Right hindlimb (tissue), 1 donor: ENCODE measurements at regions not wholly inside any gene's neighbourhood (a gene's known extent, or its start where the extent isn't known, plus 50 kb on each side); places are given as distances from the start of the nearest gene placed in this dataset.

Experiments used
- DNase-seq: peaks from one replicate; pipeline ENCODE4 v3.0.0-alpha.2; 2018

DNA sequence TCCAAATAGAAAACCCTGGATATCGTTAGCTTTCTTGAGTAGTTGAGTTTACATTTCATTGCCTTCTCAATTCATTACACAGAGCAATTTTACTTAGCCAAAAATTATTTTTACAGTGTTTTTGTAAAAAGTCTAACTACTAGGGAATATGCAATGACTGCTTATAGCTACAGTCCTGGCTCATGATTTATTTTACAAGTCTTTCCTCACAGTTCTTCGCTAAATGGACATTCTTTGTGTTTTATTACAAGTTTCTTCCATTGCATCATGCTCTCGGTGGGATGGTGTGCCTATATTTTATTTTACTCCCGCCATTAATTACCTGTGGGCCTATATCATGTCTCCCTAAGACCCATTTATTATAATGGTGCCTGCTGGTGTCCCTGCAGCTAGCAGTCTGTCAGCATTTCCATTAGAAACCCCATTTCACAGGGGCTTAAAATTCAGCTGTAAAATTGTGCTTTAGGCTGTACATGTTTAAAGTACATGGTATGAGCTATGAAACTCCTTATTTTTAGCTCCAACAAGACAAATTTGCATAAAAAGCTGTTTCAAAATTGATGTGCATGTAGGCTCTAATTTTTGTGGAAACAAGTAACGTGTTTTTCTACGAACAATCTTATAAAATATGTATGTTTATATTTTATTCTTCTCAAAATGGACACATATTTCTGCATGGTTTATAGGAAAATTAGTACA, 227.4 kb downstream of the SLC7A11 start:
- no peak for DNase-seq

DNA sequence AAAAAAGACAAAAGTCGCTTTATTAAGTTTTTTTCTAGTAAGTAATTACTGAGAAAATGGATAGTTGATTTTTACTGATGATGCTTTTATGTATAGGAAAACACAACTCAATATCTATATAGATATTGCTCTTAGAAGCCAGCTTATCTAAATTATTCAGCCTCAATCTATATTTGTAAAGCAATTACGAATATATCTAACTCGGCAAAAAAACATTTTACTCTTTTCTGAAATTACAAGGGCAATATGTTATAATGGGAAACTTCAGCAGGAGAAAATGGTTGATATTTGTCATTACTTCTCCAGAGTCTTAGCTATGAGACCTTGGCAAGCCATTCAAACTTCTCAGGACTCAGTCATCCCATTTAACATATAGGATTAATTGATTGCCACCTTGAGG, 228.5 kb downstream of the SLC7A11 start:
- no peak for DNase-seq

DNA sequence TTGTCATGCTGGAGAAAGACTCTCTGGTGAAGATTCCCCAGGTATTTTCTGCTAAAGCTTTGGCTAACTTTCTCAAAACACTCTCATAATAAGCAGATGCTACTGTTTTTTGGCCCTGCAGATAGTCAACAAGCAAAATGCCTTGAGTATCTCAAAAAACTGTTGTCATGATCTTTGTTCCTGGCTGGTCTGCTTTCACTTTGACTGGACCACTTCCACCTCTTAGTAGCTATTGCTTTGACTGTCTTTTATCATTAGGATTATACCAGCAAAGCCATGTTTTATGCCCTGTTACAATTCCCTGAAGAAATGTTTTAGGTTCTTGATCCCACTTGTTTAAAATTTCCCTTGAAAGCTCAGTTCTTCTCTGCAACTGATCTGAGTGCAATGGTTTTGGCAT, 231.5 kb downstream of the SLC7A11 start:
- DNase-seq = no peak

DNA sequence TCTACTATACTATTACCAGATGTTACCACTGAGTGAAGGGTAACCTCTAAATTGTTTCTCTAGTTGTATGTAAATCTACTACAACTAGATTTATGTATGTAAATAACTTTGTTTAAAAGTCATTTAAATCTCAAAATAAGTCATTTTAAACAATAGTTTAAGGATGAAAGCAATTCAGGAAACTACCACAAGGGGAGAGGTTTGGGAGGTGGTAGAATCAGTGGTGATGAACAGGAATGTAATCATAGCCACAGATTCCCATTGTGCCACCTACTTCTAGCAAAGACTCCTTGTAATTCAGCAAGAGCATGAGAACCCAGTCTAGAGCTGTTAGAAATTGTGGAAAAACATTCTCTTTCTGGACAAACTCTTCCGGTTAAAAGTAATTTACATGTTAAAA, 234.6 kb downstream of the SLC7A11 start:
- DNase-seq = no peak

DNA sequence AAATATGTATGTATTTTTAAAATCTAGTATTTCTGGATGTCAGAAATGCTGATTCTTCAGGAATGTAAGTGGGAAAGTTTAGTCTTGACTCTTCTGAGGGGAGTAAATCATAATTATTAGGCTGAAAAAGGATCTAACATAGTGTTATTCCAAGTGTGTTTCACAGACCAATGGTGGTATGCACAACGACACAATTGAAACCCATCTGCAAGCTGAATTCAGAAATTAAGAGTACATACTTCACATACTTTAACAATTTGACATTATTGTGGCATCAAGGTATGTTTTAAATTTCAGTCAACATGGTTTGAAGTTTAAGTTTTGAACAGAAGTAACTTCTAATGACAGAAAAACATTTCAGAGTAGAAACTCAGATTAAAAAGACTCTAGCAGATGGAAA, 236.7 kb downstream of the SLC7A11 start:
- no peak for DNase-seq

DNA sequence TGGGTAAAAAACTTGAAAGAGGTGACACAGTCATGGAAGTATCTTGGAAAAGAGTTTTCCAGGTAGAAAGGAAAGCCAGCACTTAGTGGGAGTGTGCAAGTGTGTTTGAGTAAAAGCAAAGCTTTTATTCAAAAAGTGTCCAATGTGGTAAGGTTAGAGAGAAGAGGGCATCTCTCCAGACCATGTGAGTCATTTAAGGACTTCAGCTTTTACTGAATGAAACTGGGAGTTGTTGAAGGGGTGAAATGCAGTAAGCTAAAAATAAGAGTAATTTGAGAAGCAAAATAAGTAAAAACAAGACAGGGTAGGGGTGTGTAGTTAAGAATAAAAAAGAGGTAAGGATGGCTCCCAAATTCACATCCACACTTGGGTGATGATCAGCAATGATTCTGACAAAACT, 238.9 kb downstream of the SLC7A11 start:
- DNase-seq = no peak

DNA sequence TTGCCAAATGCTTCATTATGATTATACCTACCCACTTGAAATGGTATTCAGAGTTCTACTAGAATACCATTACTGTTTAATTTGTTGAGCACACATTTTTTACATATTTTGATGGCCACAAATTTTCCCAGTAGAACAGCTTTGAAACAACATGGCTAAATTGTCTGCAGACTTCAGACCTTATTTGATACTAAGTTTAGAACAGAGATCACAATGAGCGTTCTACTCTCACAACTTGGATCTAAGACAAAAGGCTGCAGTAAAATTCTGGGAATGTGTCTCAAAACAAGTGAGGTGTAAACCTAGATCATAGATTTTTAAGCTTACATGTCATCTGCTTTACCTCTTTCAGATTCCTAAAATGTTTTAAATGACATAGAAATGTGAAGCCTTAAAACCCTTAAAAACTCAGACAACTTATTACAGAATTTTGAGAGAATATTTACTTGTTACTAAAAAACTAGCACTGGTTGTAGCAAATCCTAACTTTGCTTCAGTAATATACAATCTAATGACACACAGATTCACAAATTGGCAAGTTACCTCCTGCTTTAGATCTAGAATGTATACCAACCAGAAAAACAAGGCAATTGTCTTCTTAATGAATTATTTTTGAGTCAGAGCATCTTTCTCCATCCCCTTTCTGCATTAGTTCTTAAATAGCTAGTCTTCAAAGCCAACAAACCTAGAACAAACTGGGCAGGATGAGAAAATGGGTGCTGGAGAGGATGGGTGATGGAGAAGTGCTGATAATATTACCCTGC, 243.3 kb downstream of the SLC7A11 start:
- no peak for DNase-seq

DNA sequence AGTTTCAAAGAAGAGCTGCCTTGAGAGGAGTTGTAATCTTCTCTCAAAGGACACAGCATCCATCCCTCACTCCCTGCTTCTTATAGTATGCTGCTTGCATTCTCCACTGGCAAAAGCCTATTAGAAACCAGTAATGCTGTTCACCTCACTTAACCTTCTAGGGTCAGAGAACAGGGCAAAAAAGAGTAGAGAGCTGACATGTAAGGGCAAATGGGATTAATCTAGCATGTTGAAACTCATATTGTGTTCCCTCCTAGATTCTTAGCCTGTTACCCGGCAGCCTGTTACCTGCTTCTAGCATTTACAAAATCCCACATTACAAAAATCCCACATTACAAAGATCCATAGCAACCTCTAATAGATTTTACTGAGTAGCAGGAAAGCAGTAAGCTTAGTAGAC, 244.7 kb downstream of the SLC7A11 start:
- DNase-seq = no peak

DNA sequence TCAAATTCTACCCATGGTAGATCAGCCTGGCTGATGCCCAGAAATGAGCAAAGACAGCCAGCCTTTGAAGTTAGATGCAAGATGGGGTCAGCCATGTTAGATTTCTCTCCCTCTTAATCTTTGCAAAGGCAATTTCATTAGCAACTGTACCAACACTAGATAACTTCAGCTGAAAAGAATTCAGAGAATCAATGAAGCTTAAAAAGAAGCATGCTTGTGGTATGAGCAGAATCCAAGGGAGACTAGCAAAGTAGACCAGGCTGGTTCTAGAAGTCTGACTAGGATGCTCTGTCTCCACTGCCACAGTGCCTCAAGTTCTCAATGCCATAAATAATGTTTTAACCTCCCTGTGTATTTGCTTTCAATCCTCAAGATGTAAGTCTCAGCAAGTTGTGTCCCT, 247.3 kb downstream of the SLC7A11 start:
- no peak for DNase-seq

DNA sequence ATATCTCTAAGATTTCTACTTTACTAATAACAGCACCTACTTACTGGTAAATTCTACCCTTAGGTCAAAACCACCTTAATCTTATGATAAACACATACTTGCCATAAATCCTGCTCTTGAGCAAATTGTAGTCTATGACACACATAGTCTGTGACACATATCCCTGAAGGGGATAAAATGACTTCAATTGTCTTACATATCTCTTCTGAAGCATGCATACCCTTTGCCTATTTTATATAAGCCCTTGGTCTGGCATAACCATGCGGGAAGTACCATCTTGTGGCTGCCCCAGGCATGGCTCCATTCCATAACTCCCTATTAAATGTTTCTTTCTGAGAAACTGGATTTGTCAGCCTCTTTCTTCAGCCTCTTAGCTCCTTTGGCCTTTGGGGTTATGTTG, 248.9 kb downstream of the SLC7A11 start:
- DNase-seq = no peak

DNA sequence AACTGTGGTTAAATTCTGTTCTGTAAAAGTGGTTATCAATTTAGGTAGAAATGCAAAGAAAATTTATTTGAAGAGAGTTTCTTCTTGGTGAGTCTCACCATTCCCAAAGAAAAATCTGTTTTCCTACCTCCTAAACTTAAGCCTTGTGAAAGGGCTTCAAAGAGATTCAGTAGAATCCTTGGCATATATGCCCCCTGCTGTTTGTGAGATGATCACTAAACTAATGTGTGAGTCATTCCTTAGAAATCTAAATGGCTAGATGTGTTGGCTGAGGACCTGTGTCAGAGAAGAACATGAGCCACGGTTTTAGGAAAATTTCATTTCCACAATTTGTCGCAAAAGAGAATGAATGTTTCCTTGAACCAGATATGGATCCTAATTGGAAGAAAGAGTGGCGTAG, 260.9 kb downstream of the SLC7A11 start:
- DNase-seq = no peak

DNA sequence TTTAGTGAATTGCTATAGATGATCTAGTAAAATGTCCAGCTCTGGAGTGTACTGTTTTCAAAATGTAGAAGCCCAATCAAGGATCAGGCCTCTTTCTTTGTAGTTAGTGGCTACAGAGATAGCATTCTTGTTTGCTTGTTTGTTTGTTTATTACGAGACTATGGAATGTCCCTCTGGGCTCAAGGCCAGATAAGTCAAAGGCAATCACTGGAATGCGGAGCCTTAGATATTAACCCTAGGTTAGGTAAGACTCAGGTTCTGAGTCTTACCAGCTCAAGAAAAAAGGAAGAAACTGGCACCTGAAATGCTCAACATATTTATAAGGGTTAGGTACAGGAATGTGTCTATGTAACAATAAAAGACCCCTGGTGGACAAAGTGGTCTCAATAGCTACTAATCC, 261.5 kb downstream of the SLC7A11 start:
- DNase-seq = no peak

DNA sequence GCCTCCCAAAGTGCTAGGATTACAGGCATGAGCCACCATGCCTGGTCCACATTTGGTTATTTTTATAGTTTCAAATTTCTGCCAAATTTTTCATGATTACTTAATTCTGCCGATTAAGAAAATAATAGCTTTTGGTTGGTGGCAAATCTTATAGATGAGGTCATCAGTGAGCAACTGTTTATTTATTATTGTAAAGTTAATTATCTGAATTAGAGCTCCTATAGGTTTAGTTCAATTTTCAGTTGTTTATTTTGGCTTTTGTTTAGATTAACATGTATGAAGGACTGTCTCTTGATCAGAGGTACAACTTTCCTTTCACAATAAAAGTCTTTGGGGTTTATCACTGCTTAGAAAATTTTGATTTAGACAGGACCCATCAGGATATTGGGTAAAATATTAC, 262.2 kb downstream of the SLC7A11 start:
- DNase-seq = no peak

DNA sequence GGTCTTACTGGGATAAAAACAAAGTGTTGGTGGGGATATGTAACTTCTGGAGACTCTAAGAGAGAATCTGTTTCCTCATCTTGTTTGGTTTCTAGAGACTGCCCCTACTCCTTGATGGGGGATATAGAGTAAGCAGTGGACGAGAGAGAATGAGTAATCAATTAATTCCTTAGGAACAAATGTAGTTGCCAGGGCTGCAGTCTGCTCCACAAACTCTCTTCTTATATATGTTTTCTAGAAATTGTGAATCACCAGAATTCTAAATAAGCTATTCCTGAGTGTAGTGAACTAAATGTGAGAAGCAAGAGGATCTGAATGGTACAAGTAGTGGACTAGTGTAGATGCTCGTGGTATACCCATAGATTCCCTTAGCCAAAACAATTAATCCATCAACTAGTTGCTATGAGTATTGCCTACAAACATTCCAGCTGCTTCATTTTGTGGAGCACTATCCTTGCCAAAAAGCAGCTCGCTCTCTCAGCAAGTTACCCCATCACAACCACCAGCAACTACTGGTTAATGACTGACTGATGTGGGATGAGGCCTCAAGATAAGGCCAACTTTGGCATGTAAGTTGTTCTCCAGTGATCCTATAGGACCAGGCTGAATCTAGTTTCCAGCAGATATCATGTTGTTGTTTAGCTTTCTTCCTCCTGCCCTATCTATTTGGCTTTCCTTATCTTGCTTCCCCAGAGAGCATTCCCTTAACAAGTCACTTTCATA, 273.0 kb downstream of the SLC7A11 start:
- DNase-seq = no peak

DNA sequence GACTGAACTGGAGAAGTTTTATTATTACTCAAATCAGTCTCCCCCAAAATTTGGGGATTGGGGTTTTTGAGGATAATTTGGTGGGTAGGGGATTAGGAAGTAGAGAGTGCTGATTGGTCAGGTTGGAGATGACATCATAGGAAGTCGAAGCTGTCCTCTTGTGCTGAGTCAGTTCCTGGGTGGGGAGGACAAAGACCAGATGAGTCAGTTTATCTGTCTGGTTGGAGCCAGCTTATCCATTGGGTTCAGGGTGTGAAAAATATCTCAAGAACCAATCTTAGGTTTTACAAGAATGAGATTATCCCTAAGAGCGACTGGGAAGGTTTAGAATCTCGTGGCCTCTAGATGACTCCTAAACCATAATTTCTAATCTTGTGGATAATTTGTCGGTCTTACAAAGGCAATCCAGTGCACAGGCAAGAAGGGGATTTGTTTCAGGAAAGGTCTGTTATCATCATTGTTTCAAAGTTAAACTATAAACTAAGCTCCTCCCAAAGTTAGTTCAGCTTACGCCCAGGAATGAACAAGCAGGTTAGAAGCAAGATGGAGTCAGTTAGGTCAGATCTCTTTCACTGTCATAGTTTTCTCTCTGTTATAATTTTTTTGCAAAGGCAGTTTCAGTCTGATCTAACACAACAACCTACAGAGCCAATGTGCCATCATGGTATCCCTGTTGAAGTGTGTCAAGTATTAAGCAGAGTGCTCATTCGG, 274.5 kb downstream of the SLC7A11 start:
- no peak for DNase-seq

DNA sequence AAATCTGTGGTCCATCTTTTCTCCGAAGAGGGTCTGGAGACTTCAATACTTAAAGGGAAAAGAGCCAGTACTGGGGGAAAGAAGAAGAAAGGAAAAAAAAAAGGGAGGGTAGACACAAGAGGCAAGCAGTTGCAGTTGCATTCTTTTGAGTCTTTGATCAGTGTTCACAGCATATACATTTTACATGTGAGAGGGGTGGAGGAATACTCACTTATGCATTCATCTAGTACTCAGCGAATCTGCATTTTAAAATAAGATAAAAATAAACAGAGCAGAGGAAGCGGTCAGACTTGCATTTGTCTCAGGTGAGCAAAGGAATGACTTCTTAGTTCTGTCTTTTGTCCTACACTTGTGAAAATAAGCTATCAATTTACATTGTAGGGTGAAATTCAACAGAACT, 275.6 kb downstream of the SLC7A11 start:
- DNase-seq = no peak

DNA sequence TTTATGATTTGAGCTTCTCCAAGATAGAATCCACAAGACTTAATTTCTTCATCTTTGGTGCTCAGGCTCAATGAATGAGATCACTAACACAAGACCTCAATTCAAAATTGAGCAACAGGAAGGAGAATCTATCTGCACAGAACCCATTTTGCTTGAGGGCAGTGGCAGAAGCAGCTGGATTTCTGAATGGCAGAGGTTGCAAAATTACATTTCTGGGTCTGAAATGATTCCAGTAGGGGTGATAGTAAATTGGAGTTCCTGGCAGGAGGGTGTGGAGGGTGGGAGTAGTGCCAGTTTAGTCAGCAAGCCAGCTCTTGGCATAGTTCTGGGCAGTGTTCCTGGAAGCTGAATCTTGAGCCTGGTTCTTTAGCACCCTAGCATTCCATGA, 281.1 kb downstream of the SLC7A11 start:
- peak; percentile 18 for DNase-seq

DNA sequence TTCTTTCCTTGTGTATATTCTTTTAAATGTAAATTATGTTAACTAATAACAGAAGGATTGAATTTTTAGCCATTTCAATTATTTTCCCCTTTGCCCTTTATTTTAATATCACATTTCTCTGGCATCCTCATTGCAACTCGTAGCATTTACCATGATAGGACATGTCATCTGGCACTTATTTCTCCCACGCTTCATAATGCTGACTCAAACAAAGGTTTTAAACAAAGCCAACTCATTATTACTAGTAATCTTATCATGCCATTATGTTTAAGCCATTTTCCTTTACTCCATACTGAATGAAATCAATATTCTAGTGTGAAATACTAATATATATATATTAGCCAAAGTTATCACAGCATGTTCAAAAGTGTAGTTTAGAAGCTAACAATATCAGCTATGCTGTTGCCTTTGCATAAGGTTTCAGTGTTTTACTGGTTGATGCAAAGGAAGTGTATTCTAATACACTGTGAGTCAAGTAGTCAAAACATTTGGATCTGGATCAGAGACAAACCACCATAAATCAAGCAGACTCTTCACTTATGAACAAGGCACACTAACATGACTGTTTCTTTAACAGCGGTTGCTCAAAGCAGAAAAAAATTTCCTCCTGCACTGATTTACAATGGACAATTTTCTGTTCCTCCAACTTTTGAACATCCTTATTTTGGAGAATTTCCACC, 281.6 kb downstream of the SLC7A11 start:
- no peak for DNase-seq

DNA sequence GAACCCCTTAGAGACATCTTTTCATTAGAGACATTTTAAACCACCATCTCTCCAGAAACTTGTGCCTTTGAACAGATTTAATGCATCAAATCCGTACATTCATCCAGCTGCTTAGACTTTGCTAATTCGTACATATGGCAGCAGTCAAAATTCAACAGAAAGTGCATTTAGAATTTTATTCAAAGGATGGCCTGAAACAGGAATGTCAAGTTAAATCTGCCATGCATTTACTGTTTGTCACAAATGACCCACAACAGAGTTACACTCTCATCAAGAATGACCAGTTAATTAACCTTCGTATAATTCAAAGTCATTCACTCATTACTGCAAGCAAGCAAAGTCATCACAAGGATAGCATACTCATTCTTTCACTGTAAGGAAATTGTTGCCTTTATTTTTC, 284.3 kb downstream of the SLC7A11 start:
- no peak for DNase-seq

DNA sequence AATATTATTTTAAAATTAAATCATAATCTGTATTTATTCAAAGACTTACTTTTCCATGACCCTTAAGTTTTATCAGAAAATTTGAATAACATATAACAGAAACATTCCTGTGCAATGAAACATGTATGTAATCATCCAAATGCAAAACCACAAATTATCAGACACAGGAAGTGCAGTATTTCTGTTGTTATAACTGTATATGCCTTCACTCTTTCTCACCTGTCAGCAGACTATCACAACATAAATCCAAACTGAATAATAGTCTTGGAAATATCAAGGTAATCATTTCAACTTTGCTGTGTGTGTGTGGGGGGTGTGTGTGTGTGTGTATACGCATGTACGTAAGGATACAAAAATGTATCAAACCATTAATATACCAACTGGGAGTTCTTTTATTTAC, 285.9 kb downstream of the SLC7A11 start:
- DNase-seq = no peak

DNA sequence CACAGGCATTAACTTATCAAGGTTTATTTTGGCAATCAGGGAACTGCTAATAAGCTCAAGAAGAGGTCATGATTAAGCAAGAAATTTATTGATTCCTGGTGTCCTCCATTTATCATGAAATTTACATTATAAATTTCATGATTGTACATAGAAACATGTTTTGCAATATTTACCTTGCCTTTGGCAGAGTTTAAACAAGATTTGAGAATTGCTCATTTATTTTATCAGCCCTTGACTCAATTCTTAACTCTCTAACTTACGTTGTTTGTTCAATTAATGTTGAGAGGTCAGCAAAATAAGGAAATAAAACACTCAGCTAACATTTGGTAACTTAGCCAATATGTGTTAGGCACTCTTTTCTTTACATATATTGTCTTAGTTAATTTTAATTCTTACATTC, 286.6 kb downstream of the SLC7A11 start:
- no peak for DNase-seq

DNA sequence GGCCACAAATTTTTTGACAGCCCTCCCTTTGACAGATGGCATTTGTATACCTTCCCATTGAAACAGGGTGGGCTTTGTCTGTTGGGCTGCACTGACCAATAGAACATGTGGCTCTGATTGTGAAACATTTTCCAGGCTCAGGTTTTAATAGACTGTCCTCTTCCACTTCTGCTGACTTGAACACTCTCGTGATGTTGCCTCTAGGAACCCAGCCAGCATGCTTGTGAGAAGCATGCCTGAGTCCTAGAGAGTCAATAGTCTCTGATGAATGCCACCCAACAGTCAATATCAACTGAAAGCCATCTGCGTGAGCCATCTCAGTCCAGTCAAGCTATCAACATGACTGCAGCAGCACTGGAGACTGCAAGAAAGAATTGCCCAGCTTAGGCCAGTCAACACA, 290.0 kb downstream of the SLC7A11 start:
- no peak for DNase-seq

DNA sequence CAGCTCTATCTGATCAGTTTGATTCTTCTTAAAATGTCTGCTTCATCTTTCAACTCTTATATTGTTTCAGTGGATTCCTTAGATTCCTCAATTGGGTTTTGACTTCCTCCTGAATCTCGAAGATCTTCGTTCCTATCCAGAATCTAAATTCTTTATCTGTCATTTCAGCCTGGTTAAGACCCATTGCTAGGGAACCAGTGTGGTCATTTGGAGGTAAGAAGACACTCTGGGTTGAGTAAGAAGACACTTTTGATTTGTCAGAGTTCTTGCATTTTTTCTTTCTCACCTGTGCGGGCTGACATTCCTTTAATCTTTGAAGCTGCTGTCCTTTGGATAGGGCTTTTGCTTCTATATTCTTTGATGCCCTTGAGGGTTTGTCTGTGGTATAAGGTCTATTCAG, 291.9 kb downstream of the SLC7A11 start:
- no peak for DNase-seq
